LNCaP clone FGC (cell line): ENCODE measurements at regions not wholly inside any gene's neighbourhood (a gene's known extent, or its start where the extent isn't known, plus 50 kb on each side); places are given as distances from the start of the nearest gene placed in this dataset.

Source experiments
- DNase-seq: peaks from one replicate; pipeline ENCODE4 v3.0.0-alpha.2; 2011; ENCODE audit warnings: low read depth
- H3K4me3 ChIP-seq: 2 replicates; pipeline ENCODE4 v1.5.1; 2011; ENCODE audit warnings: mild to moderate bottlenecking, low read depth, low read length, control low read depth
- CTCF ChIP-seq: IDR thresholded peaks from 2 replicates; pipeline ENCODE4 v1.5.1; 2012; ENCODE audit warnings: mild to moderate bottlenecking; ENCODE audit not compliant: control insufficient read depth, insufficient read depth; ENCODE audit errors: extremely low read depth

GRCh38 chr5:6868575-6869215 lies 155.5 kb downstream of the TENT4A start:
- TF ChIP-seq CTCF, result no peak
- DNase-seq, result no peak
- H3K4me3 ChIP-seq, result no peak overlapping the region

- TF ChIP-seq CTCF, result no peak
- no peak for DNase-seq
- H3K4me3 ChIP-seq, result no peak overlapping the region
These were observed 156.4 kb downstream of the TENT4A start for GRCh38 chr5:6869677-6870076.

GRCh38 chr5:6872441-6873160 lies 159.4 kb downstream of the TENT4A start:
- DNase-seq, result no peak
- no peak overlapping the region for H3K4me3 ChIP-seq
- TF ChIP-seq CTCF, result no peak

GRCh38 chr5:6873359-6873758 lies 160.1 kb downstream of the TENT4A start:
- no peak for DNase-seq
- no peak overlapping the region for H3K4me3 ChIP-seq
- no peak for TF ChIP-seq CTCF

- H3K4me3 ChIP-seq, result no peak overlapping the region
- TF ChIP-seq CTCF, result no peak
- no peak for DNase-seq
These were observed 162.1 kb downstream of the TENT4A start for GRCh38 chr5:6875376-6875775.

GRCh38 chr5:6877986-6878828 lies 165.0 kb downstream of the TENT4A start:
- DNase-seq, result no peak
- no peak overlapping the region for H3K4me3 ChIP-seq
- TF ChIP-seq CTCF, result no peak
